Activated CD8-positive, alpha-beta T cell treated with anti-CD3 and anti-CD28 coated beads for 36 hours (primary cell): ENCODE measurements at regions not wholly inside any gene's neighbourhood (a gene's known extent, or its start where the extent isn't known, plus 50 kb on each side); places are given as distances from the start of the nearest gene placed in this dataset.

Experiments
- ATAC-seq: fragments of 200-7000 bp; cut with Tn5 transposase; one replicate; pipeline ENCODE4 v1.10.0; 2021; ENCODE audit warnings: mild to moderate bottlenecking, moderate library complexity
- CTCF ChIA-PET: fragments of 350-600 bp; sonication (Branson Sonifier 250); formaldehyde crosslinking; loops from one replicate; lab custom pipeline; 2021; ENCODE audit warnings: antibody characterized with exemption; lab: Charles Lee
- POLR2A ChIA-PET: fragments of 350-600 bp; sonication (Branson Sonifier 250); formaldehyde crosslinking; loops from one replicate; lab custom pipeline; 2021; ENCODE audit warnings: antibody characterized with exemption; lab: Charles Lee
- DNase-seq: peaks from one replicate; pipeline ENCODE4 v3.0.0-alpha.2; 2020
- H3K27ac Mint-ChIP-seq: one replicate; pipeline ENCODE4 v1.8.0; 2021; ENCODE audit warnings: mild to moderate bottlenecking, mixed read lengths
- H3K27me3 Mint-ChIP-seq: one replicate; pipeline ENCODE4 v1.8.0; 2021; ENCODE audit warnings: mixed read lengths
- H3K36me3 Mint-ChIP-seq: one replicate; pipeline ENCODE4 v1.8.0; 2021; ENCODE audit warnings: low read depth, mixed read lengths
- H3K4me1 Mint-ChIP-seq: one replicate; pipeline ENCODE4 v1.8.0; 2021; ENCODE audit warnings: low read depth, mixed read lengths
- H3K4me3 Mint-ChIP-seq: one replicate; pipeline ENCODE4 v1.8.0; 2021; ENCODE audit warnings: mild to moderate bottlenecking, moderate library complexity, mixed read lengths
- H3K9me3 Mint-ChIP-seq: one replicate; pipeline ENCODE4 v1.8.0; 2021; ENCODE audit warnings: mixed read lengths
- CTCF ChIP-seq: fragments of 200-600 bp; IDR thresholded peaks from one replicate; pipeline ENCODE4 v1.8.0; 2022; ENCODE audit warnings: antibody characterized with exemption, mild to moderate bottlenecking
- intact Hi-C: fragments of 100-400 bp; cut with micrococcal nuclease; formaldehyde crosslinking; loops from one replicate; pipeline ENCODE4 v1.10.0; 2022

DNA sequence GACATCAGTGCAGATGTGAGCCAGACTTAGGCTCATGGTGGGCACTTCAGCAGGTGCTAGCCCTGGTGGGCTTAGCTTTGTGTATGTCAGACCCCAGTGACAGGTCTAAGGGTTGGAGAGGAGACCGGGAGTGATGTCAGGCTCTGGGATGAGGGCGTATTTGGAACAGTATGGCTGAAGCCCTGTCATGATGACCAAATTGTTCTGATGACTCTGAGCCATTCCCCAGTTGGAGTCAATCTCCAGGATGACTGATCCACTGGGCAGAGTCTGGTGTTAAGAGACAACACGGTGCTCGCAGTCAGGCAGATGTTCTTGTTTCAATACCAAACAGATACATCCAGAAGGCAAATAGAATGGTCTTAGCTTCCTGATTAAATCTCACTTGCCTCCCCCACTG, 241.5 kb downstream of the SOX11 start:
- POLR2A ChIA-PET = no interaction called here

GRCh38 chr2:5937321-5937720, 245.1 kb downstream of the SOX11 start:
- H3K4me3 Mint-ChIP-seq = no peak overlapping the region
- ATAC-seq (no peak), DNase-seq (no peak)
- H3K27ac Mint-ChIP-seq = no peak overlapping the region
- H3K4me1 Mint-ChIP-seq = no peaks in the 10 kb centered on the region
- ChIA-PET POLR2A (no interaction called here), CTCF (no interaction called here)
- peaks cover 3% of the 10 kb centered on the region for H3K9me3 Mint-ChIP-seq
- H3K36me3 Mint-ChIP-seq = no peaks in the 10 kb centered on the region
- no peak for TF ChIP-seq CTCF
- H3K27me3 Mint-ChIP-seq = no peaks in the 10 kb centered on the region
- intact Hi-C loops = no loop called here

More for the DNA sequence above, 241.5 kb downstream of the SOX11 start:
- intact Hi-C loops = no loop called here
- no peaks in the 10 kb centered on the region for H3K4me1 Mint-ChIP-seq
- H3K27ac Mint-ChIP-seq = no peak overlapping the region
- TF ChIP-seq CTCF = no peak
- H3K27me3 Mint-ChIP-seq = no peaks in the 10 kb centered on the region
- no peaks in the 10 kb centered on the region for H3K36me3 Mint-ChIP-seq
- no peak for ATAC-seq
- CTCF ChIA-PET = no interaction called here
- no peak for DNase-seq
- no peaks in the 10 kb centered on the region for H3K9me3 Mint-ChIP-seq
- H3K4me3 Mint-ChIP-seq = no peak overlapping the region

GRCh38 chr2:5937851-5938565, 245.8 kb downstream of the SOX11 start:
- Mint-ChIP-seq H3K4me3 (no peak overlapping the region), H3K9me3 (peaks cover 3% of the 10 kb centered on the region), H3K27me3 (no peaks in the 10 kb centered on the region), H3K36me3 (no peaks in the 10 kb centered on the region), H3K27ac (no peak overlapping the region), H3K4me1 (no peaks in the 10 kb centered on the region)
- no peak for DNase-seq
- ChIA-PET CTCF (no interaction called here), POLR2A (no interaction called here)
- no peak for ATAC-seq
- TF ChIP-seq CTCF = no peak
- intact Hi-C loops = no loop called here

- POLR2A ChIA-PET = no interaction called here
- CTCF ChIA-PET = no interaction called here
- intact Hi-C loops = no loop called here
- Mint-ChIP-seq H3K27ac (no peak overlapping the region), H3K36me3 (no peaks in the 10 kb centered on the region), H3K27me3 (no peaks in the 10 kb centered on the region), H3K4me3 (no peak overlapping the region), H3K9me3 (peaks cover 3% of the 10 kb centered on the region), H3K4me1 (no peaks in the 10 kb centered on the region)
- no peak for TF ChIP-seq CTCF
- ATAC-seq (no peak), DNase-seq (no peak)
Observed at GRCh38 chr2:5938566-5938896, 246.3 kb downstream of the SOX11 start.

DNA sequence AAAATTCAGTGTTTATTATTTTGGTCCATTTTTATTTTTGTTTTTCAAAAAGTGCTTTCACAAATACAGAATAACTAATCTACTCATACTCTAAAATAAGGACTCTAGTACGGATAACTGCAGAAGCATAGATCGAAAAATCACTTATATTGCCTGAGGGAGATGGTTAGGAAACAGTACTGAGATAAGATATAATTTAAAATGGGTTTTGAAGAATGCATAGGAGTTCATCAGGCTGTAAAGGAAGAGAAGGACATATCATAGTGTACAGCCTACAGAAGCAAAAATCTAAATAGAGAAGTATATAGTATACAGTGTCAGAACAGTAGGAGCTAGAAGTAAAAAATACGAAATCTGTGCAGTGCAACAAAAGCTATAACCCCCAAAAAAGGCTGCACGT, 247.4 kb downstream of the SOX11 start:
- no peak overlapping the region for H3K27ac Mint-ChIP-seq
- no peaks in the 10 kb centered on the region for H3K27me3 Mint-ChIP-seq
- H3K36me3 Mint-ChIP-seq = no peaks in the 10 kb centered on the region
- ATAC-seq (no peak), DNase-seq (no peak)
- ChIA-PET POLR2A (no interaction called here), CTCF (no interaction called here)
- H3K4me1 Mint-ChIP-seq = no peaks in the 10 kb centered on the region
- H3K4me3 Mint-ChIP-seq = no peak overlapping the region
- peaks cover 3% of the 10 kb centered on the region for H3K9me3 Mint-ChIP-seq
- no peak for TF ChIP-seq CTCF
- intact Hi-C loops = no loop called here
